ENCODE measurements at regions not wholly inside any gene's neighbourhood (a gene's known extent, or its start where the extent isn't known, plus 50 kb on each side); places are given as distances from the start of the nearest gene placed in this dataset.

- no peak for TF ChIP-seq CTCF (IDR thresholded peaks at IDR 0.05; ENCODE audit: insufficient read depth, low read length, poor library complexity, severe bottlenecking)
- Histone ChIP-seq H3K4me3 (replicated peaks; ENCODE audit: low read depth, low read length) (no peak overlapping the region), H3K36me3 (ENCODE audit: control insufficient read depth, insufficient read depth, low read length) (no peaks in the 10 kb centered on the region), H3K27me3 (replicated peaks; ENCODE audit: control insufficient read depth, insufficient read depth, low read length) (no peaks in the 10 kb centered on the region)
- no peak for DNase-seq (ENCODE audit: extremely low read depth, insufficient read length)
Observed at GRCh38 chr18:68114989-68115388, 598.5 kb upstream of the DSEL start.

- no peak overlapping the region for H3K4me3 ChIP-seq (replicated peaks; ENCODE audit: low read depth, low read length)
- DNase-seq (ENCODE audit: extremely low read depth, insufficient read length): no peak
Observed at GRCh38 chr18:68104036-68104435, 587.5 kb upstream of the DSEL start.

GRCh38 chr18:68103561-68103960, 587.0 kb upstream of the DSEL start:
- Histone ChIP-seq H3K36me3 (ENCODE audit: control insufficient read depth, insufficient read depth, low read length) (no peaks in the 10 kb centered on the region), H3K4me3 (replicated peaks; ENCODE audit: low read depth, low read length) (no peak overlapping the region), H3K27me3 (replicated peaks; ENCODE audit: control insufficient read depth, insufficient read depth, low read length) (no peaks in the 10 kb centered on the region)
- TF ChIP-seq CTCF (IDR thresholded peaks at IDR 0.05; ENCODE audit: insufficient read depth, low read length, poor library complexity, severe bottlenecking): no peak
- DNase-seq (ENCODE audit: extremely low read depth, insufficient read length): no peak

More at GRCh38 chr18:68104036-68104435, 587.5 kb upstream of the DSEL start:
- no peak for TF ChIP-seq CTCF (IDR thresholded peaks at IDR 0.05; ENCODE audit: insufficient read depth, low read length, poor library complexity, severe bottlenecking)
- Histone ChIP-seq H3K36me3 (ENCODE audit: control insufficient read depth, insufficient read depth, low read length) (no peaks in the 10 kb centered on the region), H3K27me3 (replicated peaks; ENCODE audit: control insufficient read depth, insufficient read depth, low read length) (no peaks in the 10 kb centered on the region)

GRCh38 chr18:68102117-68102516, 585.6 kb upstream of the DSEL start:
- DNase-seq (ENCODE audit: extremely low read depth, insufficient read length): no peak
- Histone ChIP-seq H3K36me3 (ENCODE audit: control insufficient read depth, insufficient read depth, low read length) (no peaks in the 10 kb centered on the region), H3K4me3 (replicated peaks; ENCODE audit: low read depth, low read length) (no peak overlapping the region), H3K27me3 (replicated peaks; ENCODE audit: control insufficient read depth, insufficient read depth, low read length) (no peaks in the 10 kb centered on the region)
- TF ChIP-seq CTCF (IDR thresholded peaks at IDR 0.05; ENCODE audit: insufficient read depth, low read length, poor library complexity, severe bottlenecking): no peak

GRCh38 chr18:68098655-68099054, 582.1 kb upstream of the DSEL start:
- no peaks in the 10 kb centered on the region for H3K27me3 ChIP-seq (replicated peaks; ENCODE audit: control insufficient read depth, insufficient read depth, low read length)
- no peak overlapping the region for H3K4me3 ChIP-seq (replicated peaks; ENCODE audit: low read depth, low read length)
- TF ChIP-seq CTCF (IDR thresholded peaks at IDR 0.05; ENCODE audit: insufficient read depth, low read length, poor library complexity, severe bottlenecking): no peak
- H3K36me3 ChIP-seq (ENCODE audit: control insufficient read depth, insufficient read depth, low read length): no peaks in the 10 kb centered on the region
- DNase-seq (ENCODE audit: extremely low read depth, insufficient read length): no peak

GRCh38 chr18:68086481-68086880, 570.0 kb upstream of the DSEL start:
- no peaks in the 10 kb centered on the region for H3K27me3 ChIP-seq (replicated peaks; ENCODE audit: control insufficient read depth, insufficient read depth, low read length)
- no peak for DNase-seq (ENCODE audit: extremely low read depth, insufficient read length)
- no peak overlapping the region for H3K4me3 ChIP-seq (replicated peaks; ENCODE audit: low read depth, low read length)
- no peak for TF ChIP-seq CTCF (IDR thresholded peaks at IDR 0.05; ENCODE audit: insufficient read depth, low read length, poor library complexity, severe bottlenecking)
- H3K36me3 ChIP-seq (ENCODE audit: control insufficient read depth, insufficient read depth, low read length): no peaks in the 10 kb centered on the region

Measured in GM06990 (cell line).